Kidney (tissue), 13 donors: ENCODE measurements at regions not wholly inside any gene's neighbourhood (a gene's known extent, or its start where the extent isn't known, plus 50 kb on each side); places are given as distances from the start of the nearest gene placed in this dataset.

ENCODE experiments used
- DNase-seq, 5 donors: peaks; one replicate each; pipeline ENCODE4 v3.0.0-alpha.2; 2013 to 2020
- FAIRE-seq: peaks from 2 replicates; lab custom pipeline; 2012; peaks lifted over from hg19 to GRCh38; lab: Jason Lieb, UNC
- H3K27ac ChIP-seq, 2 donors: one replicate each; pipeline ENCODE4 v1.7.0; 2013; ENCODE audit warnings: low read depth in 2 of 2, low read length in 2 of 2, inconsistent platforms in 1 of 2
- H3K27me3 ChIP-seq: one replicate; pipeline ENCODE4 v1.7.1; 2013; ENCODE audit warnings: low read length, inconsistent platforms; ENCODE audit not compliant: control insufficient read depth, insufficient read depth
- H3K36me3 ChIP-seq, 3 donors: one replicate each; pipeline versions ENCODE4 v1.7.0 to v1.7.1; 2013; ENCODE audit warnings: low read length in 3 of 3, control low read depth in 1 of 3, inconsistent platforms in 1 of 3; ENCODE audit not compliant: insufficient read depth in 3 of 3, control insufficient read depth in 2 of 3
- H3K4me1 ChIP-seq, 3 donors: one replicate each; pipeline versions ENCODE4 v1.7.0 to v1.7.1; 2013; ENCODE audit warnings: low read length in 3 of 3, inconsistent platforms in 1 of 3, low read depth in 1 of 3; ENCODE audit not compliant: control insufficient read depth in 2 of 3, insufficient read depth in 2 of 3
- H3K4me3 ChIP-seq, 3 donors: one replicate each; pipeline versions ENCODE4 v1.7.0 to v1.8.1; 2013; ENCODE audit warnings: low read length in 3 of 3, control low read depth in 1 of 3, inconsistent platforms in 1 of 3
- H3K9ac ChIP-seq, 3 donors: one replicate each; pipeline versions ENCODE4 v1.7.0 to v1.7.1; 2013; ENCODE audit warnings: low read length in 3 of 3, control low read depth in 1 of 3, inconsistent platforms in 1 of 3
- H3K9me3 ChIP-seq, 3 donors: one replicate each; pipeline versions ENCODE4 v1.7.0 to v1.7.1; 2013; ENCODE audit warnings: low read length in 3 of 3, control low read depth in 1 of 3, inconsistent platforms in 1 of 3; ENCODE audit not compliant: control insufficient read depth in 2 of 3, insufficient read depth in 1 of 3
- CTCF ChIP-seq: IDR thresholded peaks from 3 replicates; pipeline ENCODE4 v1.5.1; 2012; ENCODE audit warnings: mild to moderate bottlenecking, moderate library complexity, borderline replicate concordance; ENCODE audit not compliant: insufficient read depth; ENCODE audit errors: extremely low read depth
- intact Hi-C: fragments of 100-400 bp; cut with DNase I; formaldehyde crosslinking; loops from one replicate; pipeline ENCODE4 v1.11.1; 2022
- donor health status: control.
- donor health status: control.
- donor health status: control.
- donor health status: control.
- donor health status: control.
- donor health status: DM: yes; HTN: yes; CAD: no.
- donor health status: Normal renal cell carcinoma (clear cell type).

DNA sequence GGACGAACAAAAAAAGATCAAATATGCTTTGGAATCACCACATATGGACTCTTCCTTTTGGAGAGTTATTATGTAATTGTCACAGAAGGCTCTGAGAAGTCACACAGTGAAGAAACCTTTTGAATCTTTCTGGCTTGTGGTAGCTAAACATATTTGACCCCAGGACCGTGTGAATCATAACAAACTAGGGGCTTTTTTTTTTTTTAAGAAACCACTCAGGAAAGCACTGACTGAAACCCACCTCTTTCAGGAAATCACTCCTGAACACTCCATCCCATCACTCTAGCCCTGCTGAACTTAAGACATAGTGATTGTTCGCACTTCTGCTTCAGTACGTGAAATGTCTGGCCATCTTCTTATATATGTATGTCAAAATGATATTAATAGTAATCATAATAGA, 495.9 kb upstream of the ARID1B start:
- Histone ChIP-seq H3K9me3 (no peaks in the 10 kb centered on the region), H3K36me3 (no peaks in the 10 kb centered on the region), H3K9ac (no peak overlapping the region), H3K4me1 (peaks cover 0 to 4% (median 0%) of the 10 kb centered on the region in 3 donors), H3K4me3 (no peak overlapping the region), H3K27ac (no peak overlapping the region), H3K27me3 (no peaks in the 10 kb centered on the region)
- DNase-seq (no peak), FAIRE-seq (no peak)
- no peak for TF ChIP-seq CTCF
- intact Hi-C loops: no loop called here

DNA sequence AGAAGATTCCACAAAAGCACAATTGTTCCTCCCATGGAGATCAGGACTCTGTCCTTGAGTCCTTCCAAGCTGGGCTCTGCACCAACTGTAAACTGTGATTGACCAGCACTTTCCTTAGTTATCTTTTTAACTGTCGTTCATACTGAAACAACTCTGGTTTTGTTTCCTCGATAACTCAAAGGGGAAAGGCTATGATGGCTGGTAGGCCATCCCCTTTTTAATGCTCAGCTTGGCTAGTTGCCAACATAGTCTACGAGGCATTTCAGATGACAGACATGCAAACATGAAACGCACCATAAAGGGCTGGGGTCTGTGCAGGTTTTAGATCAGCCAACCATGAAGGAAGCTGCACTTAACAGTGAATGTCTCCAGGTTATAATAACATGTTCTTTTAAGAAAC, 497.1 kb upstream of the ARID1B start:
- intact Hi-C loops: no loop called here
- H3K9me3 ChIP-seq: no peaks in the 10 kb centered on the region
- FAIRE-seq (no peak), DNase-seq (peak in 4 of 5 donors; percentile 58 to 90 (median 68))
- no peak overlapping the region for H3K9ac ChIP-seq
- H3K4me1 ChIP-seq: peaks cover 0 to 4% (median 0%) of the 10 kb centered on the region in 3 donors
- no peaks in the 10 kb centered on the region for H3K27me3 ChIP-seq
- no peaks in the 10 kb centered on the region for H3K36me3 ChIP-seq
- H3K4me3 ChIP-seq: no peak overlapping the region
- no peak overlapping the region for H3K27ac ChIP-seq
- no peak for TF ChIP-seq CTCF

DNA sequence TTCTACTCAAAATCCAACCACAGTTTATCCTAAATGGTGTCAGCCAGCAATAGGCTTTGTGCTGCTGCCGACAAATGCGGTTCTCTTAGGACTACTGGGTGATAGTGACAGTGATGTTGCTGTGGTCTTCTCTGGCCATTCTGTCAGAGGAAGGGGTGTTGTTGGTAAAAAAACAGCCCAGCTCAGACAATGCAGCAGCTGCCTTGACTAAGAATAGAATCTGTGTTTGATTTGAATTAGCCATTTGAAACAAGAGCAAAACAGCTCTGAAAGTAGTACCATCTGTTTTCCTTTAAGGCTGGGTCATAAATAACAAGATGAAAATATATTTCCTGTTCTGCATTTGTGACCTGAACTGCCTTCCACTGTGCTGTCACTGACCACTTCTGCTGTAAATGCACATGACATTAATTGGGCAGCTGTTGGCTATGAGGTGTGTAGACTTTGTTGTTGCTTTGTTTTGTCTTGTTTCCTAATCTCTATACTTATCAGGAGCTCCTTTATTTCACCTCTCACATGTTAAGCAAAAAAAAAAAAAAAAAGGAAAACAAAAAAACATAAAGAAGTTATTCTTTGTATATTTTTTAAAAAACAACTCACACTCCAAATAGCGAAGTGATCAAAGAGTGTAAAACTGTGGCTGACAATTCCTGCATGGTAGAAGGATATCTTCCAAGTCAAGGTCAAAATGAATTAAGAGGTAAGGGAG, 497.8 kb upstream of the ARID1B start:
- no peak overlapping the region for H3K27ac ChIP-seq
- FAIRE-seq (peak; percentile 46), DNase-seq (peak in 3 of 5 donors; percentile 21 to 86 (median 58))
- H3K9me3 ChIP-seq: no peaks in the 10 kb centered on the region
- H3K4me3 ChIP-seq: no peak overlapping the region
- no peaks in the 10 kb centered on the region for H3K27me3 ChIP-seq
- TF ChIP-seq CTCF: no peak
- no peak overlapping the region for H3K9ac ChIP-seq
- peaks cover 0 to 4% (median 0%) of the 10 kb centered on the region in 3 donors for H3K4me1 ChIP-seq
- intact Hi-C loops: no loop called here
- no peaks in the 10 kb centered on the region for H3K36me3 ChIP-seq
